OCI-LY1 (cell line): ENCODE measurements at regions not wholly inside any gene's neighbourhood (a gene's known extent, or its start where the extent isn't known, plus 50 kb on each side); places are given as distances from the start of the nearest gene placed in this dataset.

Experiments
- H2AFZ ChIP-seq: fragments of 200-600 bp; sonication (generic), shearing (Covaris generic); 2 replicates; pipeline ENCODE4 v1.6.0; 2014; ENCODE audit warnings: antibody characterized with exemption, mild to moderate bottlenecking, low read length
- H3F3A ChIP-seq: fragments of 200-600 bp; sonication (generic), shearing (Covaris generic); 2 replicates; pipeline ENCODE4 v1.6.0; 2014; ENCODE audit warnings: mild to moderate bottlenecking, antibody characterized with exemption, low read length, moderate library complexity; ENCODE audit not compliant: insufficient read depth
- H3K27ac ChIP-seq: fragments of 200-600 bp; sonication (generic); 2 replicates; pipeline ENCODE4 v1.5.1; 2014; ENCODE audit warnings: low read length, mixed run types, mild to moderate bottlenecking, low read depth; ENCODE audit not compliant: poor library complexity, severe bottlenecking
- H3K27me3 ChIP-seq: fragments of 200-600 bp; sonication (generic); 2 replicates; pipeline ENCODE4 v1.6.0; 2014; ENCODE audit warnings: antibody characterized with exemption, mild to moderate bottlenecking, low read length, moderate library complexity; ENCODE audit not compliant: insufficient read depth
- H3K36me3 ChIP-seq: fragments of 200-600 bp; sonication (generic); 2 replicates; pipeline ENCODE4 v1.6.1; 2014; ENCODE audit warnings: mild to moderate bottlenecking, antibody characterized with exemption, low read length, moderate library complexity, mixed read lengths; ENCODE audit not compliant: insufficient read depth
- H3K4me1 ChIP-seq: fragments of 200-600 bp; sonication (generic); 2 replicates; pipeline ENCODE4 v1.5.1; 2014; ENCODE audit warnings: mild to moderate bottlenecking, low read length, moderate library complexity; ENCODE audit not compliant: insufficient read depth, severe bottlenecking
- H3K4me2 ChIP-seq: fragments of 200-600 bp; sonication (generic), shearing (Covaris generic); 2 replicates; pipeline ENCODE4 v1.6.1; 2014; ENCODE audit warnings: low read length
- H3K4me3 ChIP-seq: fragments of 200-600 bp; sonication (generic); 2 replicates; pipeline ENCODE4 v1.5.1; 2014; ENCODE audit warnings: low read length, low read depth, mild to moderate bottlenecking, mixed read lengths; ENCODE audit not compliant: poor library complexity, severe bottlenecking
- H3K79me2 ChIP-seq: fragments of 200-600 bp; shearing (Covaris generic); 2 replicates; pipeline ENCODE4 v1.6.1; 2016; ENCODE audit warnings: mixed run types, low read length, mixed read lengths; ENCODE audit not compliant: insufficient read depth
- H3K9ac ChIP-seq: fragments of 200-600 bp; sonication (generic), shearing (Covaris generic); 2 replicates; pipeline ENCODE4 v1.6.1; 2014; ENCODE audit warnings: mild to moderate bottlenecking, low read length, mixed read lengths
- H3K9me2 ChIP-seq: fragments of 200-600 bp; sonication (generic), shearing (Covaris generic); 2 replicates; pipeline ENCODE4 v1.6.1; 2014; ENCODE audit warnings: low read depth, mild to moderate bottlenecking, low read length, mixed read lengths
- H3K9me3 ChIP-seq: fragments of 200-600 bp; shearing (Covaris generic); 2 replicates; pipeline ENCODE4 v1.6.1; 2014; ENCODE audit warnings: low read length, mixed read lengths
- H4K20me1 ChIP-seq: fragments of 200-600 bp; sonication (generic), shearing (Covaris generic); 2 replicates; pipeline ENCODE4 v1.6.0; 2016; ENCODE audit warnings: mild to moderate bottlenecking, low read length; ENCODE audit not compliant: insufficient read depth
- CTCF ChIP-seq: fragments of 200-600 bp; sonication (generic), shearing (Covaris generic); IDR thresholded peaks from 2 replicates; pipeline ENCODE4 v1.5.1; 2017; ENCODE audit warnings: mild to moderate bottlenecking, antibody characterized with exemption, low read length, moderate library complexity, mixed read lengths
- EZH2 ChIP-seq: fragments of 200-600 bp; sonication (generic), shearing (Covaris generic); IDR thresholded peaks from 2 replicates; pipeline ENCODE4 v1.8.0; 2017; ENCODE audit warnings: borderline replicate concordance, mixed run types, mild to moderate bottlenecking, antibody characterized with exemption, low read length, moderate library complexity, mixed read lengths

GRCh38 chr7:13320333-13320732, 632.9 kb downstream of the ARL4A start:
- no peak overlapping the region for H3K4me2 ChIP-seq
- no peaks in the 10 kb centered on the region for H4K20me1 ChIP-seq
- peaks cover 5% of the 10 kb centered on the region for H3K4me1 ChIP-seq
- no peaks in the 10 kb centered on the region for H3K9me3 ChIP-seq
- no peak overlapping the region for H2AFZ ChIP-seq
- H3K27me3 ChIP-seq: no peaks in the 10 kb centered on the region
- no peak overlapping the region for H3K27ac ChIP-seq
- H3K9ac ChIP-seq: no peak overlapping the region
- no peaks in the 10 kb centered on the region for H3F3A ChIP-seq
- TF ChIP-seq EZH2 (no peak), CTCF (no peak)
- no peaks in the 10 kb centered on the region for H3K79me2 ChIP-seq
- H3K4me3 ChIP-seq: no peak overlapping the region
- H3K36me3 ChIP-seq: no peaks in the 10 kb centered on the region
- no peaks in the 10 kb centered on the region for H3K9me2 ChIP-seq

- no peaks in the 10 kb centered on the region for H3K9me2 ChIP-seq
- H2AFZ ChIP-seq: no peak overlapping the region
- TF ChIP-seq EZH2: no peak
- TF ChIP-seq CTCF: no peak
- no peaks in the 10 kb centered on the region for H3K79me2 ChIP-seq
- H3K27me3 ChIP-seq: no peaks in the 10 kb centered on the region
- H4K20me1 ChIP-seq: no peaks in the 10 kb centered on the region
- no peak overlapping the region for H3K27ac ChIP-seq
- peaks cover 5% of the 10 kb centered on the region for H3K4me1 ChIP-seq
- H3K36me3 ChIP-seq: no peaks in the 10 kb centered on the region; the same call in 1 of the 2 replicates
- H3F3A ChIP-seq: no peaks in the 10 kb centered on the region
- no peak overlapping the region for H3K9ac ChIP-seq
- H3K9me3 ChIP-seq: peaks cover 2% of the 10 kb centered on the region; the same call in 1 of the 2 replicates
- H3K4me3 ChIP-seq: no peak overlapping the region
- H3K4me2 ChIP-seq: no peak overlapping the region
Measured at GRCh38 chr7:13321316-13321715, 633.9 kb downstream of the ARL4A start.

GRCh38 chr7:13322126-13322525, 634.7 kb downstream of the ARL4A start:
- Histone ChIP-seq H3K9me2 (no peaks in the 10 kb centered on the region), H3F3A (no peaks in the 10 kb centered on the region), H3K79me2 (no peaks in the 10 kb centered on the region), H3K4me3 (no peak overlapping the region), H3K4me2 (no peak overlapping the region), H3K27me3 (no peaks in the 10 kb centered on the region), H3K36me3 (no peaks in the 10 kb centered on the region; the same call in 1 of the 2 replicates), H3K9ac (no peak overlapping the region), H4K20me1 (no peaks in the 10 kb centered on the region), H3K9me3 (peaks cover 6% of the 10 kb centered on the region; the same call in 1 of the 2 replicates), H3K4me1 (peaks cover 5% of the 10 kb centered on the region), H2AFZ (peak overlapping the region; percentile 79; the same call in 1 of the 2 replicates), H3K27ac (no peak overlapping the region)
- TF ChIP-seq EZH2: no peak
- TF ChIP-seq CTCF: no peak
